Chondrocyte (in vitro differentiated cells): ENCODE measurements at regions not wholly inside any gene's neighbourhood (a gene's known extent, or its start where the extent isn't known, plus 50 kb on each side); places are given as distances from the start of the nearest gene placed in this dataset.
"Not testable (repeated sequence)": the region's sequence is repeated elsewhere in the genome, so short reads cannot be mapped to it uniquely, and the experiment has no call there.

Source experiments
- DNase-seq: peaks from one replicate; pipeline ENCODE4 v3.0.0; 2021; ENCODE audit warnings: mixed read lengths, low spot score
- H3K27ac Mint-ChIP-seq: one replicate; pipeline ENCODE4 v1.8.0; 2021; ENCODE audit warnings: mild to moderate bottlenecking, moderate library complexity, mixed read lengths; ENCODE audit not compliant: unreplicated experiment
- H3K27me3 Mint-ChIP-seq: 2 replicates; pipeline ENCODE4 v1.8.0; 2021; ENCODE audit warnings: low read depth, mixed read lengths
- H3K36me3 Mint-ChIP-seq: 2 replicates; pipeline ENCODE4 v1.8.0; 2021; ENCODE audit warnings: low read depth, mixed read lengths
- H3K4me1 Mint-ChIP-seq: 2 replicates; pipeline ENCODE4 v1.8.0; 2021; ENCODE audit warnings: low read depth, mild to moderate bottlenecking, mixed read lengths
- H3K4me3 Mint-ChIP-seq: one replicate; pipeline ENCODE4 v1.8.0; 2021; ENCODE audit warnings: mild to moderate bottlenecking, moderate library complexity, mixed read lengths; ENCODE audit not compliant: unreplicated experiment
- H3K9me3 Mint-ChIP-seq: 2 replicates; pipeline ENCODE4 v1.8.0; 2021; ENCODE audit warnings: low read depth, mixed read lengths
- CTCF ChIP-seq: fragments of 200-600 bp; sonication (generic); IDR thresholded peaks from 2 replicates; pipeline ENCODE4 v1.5.0; 2021; ENCODE audit warnings: antibody characterized with exemption, mild to moderate bottlenecking, moderate library complexity

DNA sequence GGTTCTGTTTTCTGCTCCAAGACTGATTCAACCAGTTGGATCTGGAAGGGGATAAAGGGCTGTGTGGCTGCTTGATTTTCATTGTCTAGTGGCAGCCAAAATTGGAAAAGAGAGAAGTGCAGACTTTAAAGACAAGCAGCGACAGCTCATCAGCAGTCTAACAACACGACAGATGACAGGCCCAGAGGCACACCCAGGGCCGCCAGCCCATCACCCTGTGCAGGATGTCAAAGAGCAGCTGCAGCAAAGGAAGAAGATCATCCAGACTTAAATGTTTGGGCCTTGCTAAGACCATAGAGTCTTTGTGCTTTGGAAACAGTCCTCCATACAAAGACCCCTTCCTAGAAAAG lies 421.0 kb upstream of the KLF12 start:
- Mint-ChIP-seq H3K4me3 (no peak overlapping the region), H3K9me3 (no peaks in the 10 kb centered on the region), H3K36me3 (no peaks in the 10 kb centered on the region), H3K27me3 (no peaks in the 10 kb centered on the region), H3K4me1 (peaks cover 12% of the 10 kb centered on the region), H3K27ac (no peak overlapping the region)
- no peak for TF ChIP-seq CTCF
- no peak for DNase-seq

DNA sequence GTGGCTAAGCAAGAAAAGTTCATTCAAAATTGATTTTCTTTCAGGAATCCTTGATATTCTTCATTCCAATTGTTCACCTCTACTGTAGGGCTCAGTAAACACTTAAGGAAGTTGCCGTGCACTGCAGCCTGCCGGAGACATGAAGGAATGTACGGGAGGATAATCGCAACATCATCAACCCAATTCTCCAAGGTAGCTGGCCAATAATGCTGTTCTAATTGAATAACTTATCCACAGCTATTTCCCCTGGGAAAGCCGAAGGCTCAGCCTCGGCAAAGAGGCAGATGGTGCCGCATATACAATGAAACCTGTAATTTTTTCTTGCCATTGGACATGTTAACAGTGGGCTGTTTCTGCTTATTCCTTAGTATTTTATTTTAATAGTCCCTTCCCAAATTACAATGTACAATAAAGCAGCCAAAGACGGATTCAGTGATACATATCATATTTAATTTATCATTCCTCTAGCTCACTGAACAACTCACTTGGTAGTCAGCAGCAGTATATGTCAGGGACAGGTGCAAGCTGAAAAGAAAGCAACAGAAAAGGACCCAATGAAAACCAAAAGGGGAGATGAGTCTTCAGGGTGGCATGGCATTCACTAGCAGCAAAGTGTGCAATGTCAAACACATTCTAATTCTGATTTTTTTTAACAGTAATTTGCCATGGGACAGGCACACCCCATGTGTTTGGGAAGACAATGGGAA lies 420.5 kb upstream of the KLF12 start:
- Mint-ChIP-seq H3K27me3 (no peaks in the 10 kb centered on the region), H3K4me1 (peaks cover 10% of the 10 kb centered on the region), H3K27ac (no peak overlapping the region), H3K4me3 (no peak overlapping the region), H3K9me3 (no peaks in the 10 kb centered on the region), H3K36me3 (no peaks in the 10 kb centered on the region)
- no peak for DNase-seq
- TF ChIP-seq CTCF, result no peak

DNA sequence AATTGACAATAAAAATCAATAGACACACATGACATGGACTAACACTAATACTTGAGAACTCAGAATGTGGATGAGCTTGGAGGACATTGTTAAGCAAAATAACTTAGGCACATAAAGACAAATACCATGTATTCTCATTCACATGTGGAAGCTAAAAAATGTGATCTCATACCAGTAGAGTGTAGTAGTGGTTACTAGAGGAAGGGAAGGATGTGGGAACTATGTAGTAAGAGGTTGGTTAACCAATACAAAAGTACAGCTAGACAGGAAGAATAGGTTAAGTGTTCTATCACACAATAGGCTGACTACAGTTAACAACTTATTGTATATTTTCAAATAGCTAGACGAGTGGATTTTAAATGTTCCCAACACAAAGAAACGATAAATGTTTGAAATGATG lies 415.8 kb upstream of the KLF12 start:
- Mint-ChIP-seq H3K36me3 (no peaks in the 10 kb centered on the region), H3K27ac (no peak overlapping the region), H3K9me3 (no peaks in the 10 kb centered on the region), H3K4me1 (peaks cover 10% of the 10 kb centered on the region), H3K4me3 (no peak overlapping the region), H3K27me3 (no peaks in the 10 kb centered on the region)
- no peak for DNase-seq
- TF ChIP-seq CTCF, result no peak

DNA sequence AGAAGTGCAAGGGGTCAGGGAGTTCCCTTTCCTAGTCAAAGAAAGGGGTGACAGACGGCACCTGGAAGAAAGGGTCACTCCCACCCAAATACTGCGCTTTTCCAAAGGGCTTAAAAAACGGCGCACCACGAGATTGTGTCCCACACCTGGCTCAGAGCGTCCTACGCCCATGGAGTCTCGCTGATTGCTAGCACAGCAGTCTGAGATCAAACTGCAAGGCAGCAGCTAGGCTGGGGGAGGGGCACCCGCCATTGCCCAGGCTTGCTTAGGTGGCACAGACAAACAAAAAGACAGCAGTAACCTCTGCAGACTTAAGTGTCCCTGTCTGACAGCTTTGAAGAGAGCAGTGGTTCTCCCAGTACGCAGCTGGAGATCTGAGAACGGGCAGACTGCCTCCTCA lies 402.4 kb upstream of the KLF12 start:
- H3K36me3 Mint-ChIP-seq, H3K4me1 Mint-ChIP-seq, H3K27me3 Mint-ChIP-seq, H3K27ac Mint-ChIP-seq, H3K9me3 Mint-ChIP-seq, H3K4me3 Mint-ChIP-seq: not testable (repeated sequence)
- peak; percentile 64 for DNase-seq

DNA sequence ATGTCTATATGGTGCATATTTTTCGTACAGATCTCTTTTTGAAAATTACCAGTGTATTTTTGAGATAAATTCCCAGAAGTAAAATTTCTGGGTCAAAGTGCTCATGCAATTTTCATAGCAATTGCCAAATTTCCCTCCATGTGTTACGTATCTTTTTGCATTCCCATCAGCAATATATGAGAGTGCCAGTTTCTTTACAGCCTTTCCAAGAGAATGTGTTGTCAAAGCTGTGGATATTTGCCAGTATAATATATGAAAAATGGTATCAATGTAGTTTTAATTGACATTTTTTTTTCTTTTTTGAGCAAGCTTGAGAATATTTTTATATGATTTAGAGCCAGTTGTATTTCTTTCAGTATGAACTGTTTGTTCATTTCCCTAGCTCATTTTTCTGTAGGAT lies 399.0 kb upstream of the KLF12 start:
- DNase-seq, result no peak
- no peak for TF ChIP-seq CTCF
- H3K4me1 Mint-ChIP-seq, result peaks cover 20% of the 10 kb centered on the region
- no peak overlapping the region for H3K4me3 Mint-ChIP-seq
- no peaks in the 10 kb centered on the region for H3K27me3 Mint-ChIP-seq
- no peak overlapping the region for H3K27ac Mint-ChIP-seq
- H3K9me3 Mint-ChIP-seq, result peaks cover 3% of the 10 kb centered on the region
- no peaks in the 10 kb centered on the region for H3K36me3 Mint-ChIP-seq

GRCh38 chr13:74530011-74530410 lies 395.8 kb upstream of the KLF12 start:
- Mint-ChIP-seq H3K9me3 (peaks cover 2% of the 10 kb centered on the region), H3K4me1 (peaks cover 20% of the 10 kb centered on the region), H3K27ac (peak overlapping the region; percentile 43), H3K27me3 (no peaks in the 10 kb centered on the region), H3K36me3 (no peaks in the 10 kb centered on the region), H3K4me3 (no peak overlapping the region)
- no peak for DNase-seq
- TF ChIP-seq CTCF, result no peak
